ENCODE measurements at regions not wholly inside any gene's neighbourhood (a gene's known extent, or its start where the extent isn't known, plus 50 kb on each side); places are given as distances from the start of the nearest gene placed in this dataset.

DNA sequence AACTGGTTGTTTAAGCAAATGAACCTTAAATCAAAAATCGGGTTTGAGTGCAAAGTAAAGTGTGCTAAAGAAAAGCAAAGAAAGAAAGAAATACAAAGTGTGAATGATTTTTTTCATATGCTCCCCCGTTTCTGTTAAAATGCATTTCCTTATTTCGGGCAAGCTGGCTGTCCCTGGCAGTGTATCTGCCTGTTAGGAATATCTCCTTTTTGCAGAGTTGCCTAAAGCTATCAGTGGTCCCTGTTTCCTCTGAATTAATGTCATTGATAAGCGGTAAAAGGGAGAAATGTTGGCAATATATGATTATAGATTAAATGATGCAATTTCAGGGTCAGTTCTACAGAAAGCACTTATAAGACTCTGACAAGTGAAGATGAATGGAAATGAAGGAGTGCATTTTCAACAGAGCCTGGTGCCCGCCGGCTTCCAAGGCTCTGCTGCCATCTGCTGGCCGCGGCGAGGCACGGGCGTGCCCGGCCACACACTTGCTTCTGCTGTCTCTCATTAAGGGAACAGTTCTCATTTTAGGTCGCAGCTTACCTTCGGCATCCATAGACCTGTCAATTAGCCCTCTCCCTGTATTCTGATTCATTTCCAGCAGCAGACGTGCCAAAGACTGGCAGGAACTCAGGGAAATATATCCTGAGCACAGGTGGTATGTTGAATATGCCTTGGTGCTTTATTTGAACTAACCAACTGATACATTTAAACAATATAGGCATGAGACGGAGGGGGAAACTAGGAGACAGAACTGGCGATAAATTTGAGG, 381.9 kb downstream of the C6orf118 start:
- TF ChIP-seq, protein P1, sequence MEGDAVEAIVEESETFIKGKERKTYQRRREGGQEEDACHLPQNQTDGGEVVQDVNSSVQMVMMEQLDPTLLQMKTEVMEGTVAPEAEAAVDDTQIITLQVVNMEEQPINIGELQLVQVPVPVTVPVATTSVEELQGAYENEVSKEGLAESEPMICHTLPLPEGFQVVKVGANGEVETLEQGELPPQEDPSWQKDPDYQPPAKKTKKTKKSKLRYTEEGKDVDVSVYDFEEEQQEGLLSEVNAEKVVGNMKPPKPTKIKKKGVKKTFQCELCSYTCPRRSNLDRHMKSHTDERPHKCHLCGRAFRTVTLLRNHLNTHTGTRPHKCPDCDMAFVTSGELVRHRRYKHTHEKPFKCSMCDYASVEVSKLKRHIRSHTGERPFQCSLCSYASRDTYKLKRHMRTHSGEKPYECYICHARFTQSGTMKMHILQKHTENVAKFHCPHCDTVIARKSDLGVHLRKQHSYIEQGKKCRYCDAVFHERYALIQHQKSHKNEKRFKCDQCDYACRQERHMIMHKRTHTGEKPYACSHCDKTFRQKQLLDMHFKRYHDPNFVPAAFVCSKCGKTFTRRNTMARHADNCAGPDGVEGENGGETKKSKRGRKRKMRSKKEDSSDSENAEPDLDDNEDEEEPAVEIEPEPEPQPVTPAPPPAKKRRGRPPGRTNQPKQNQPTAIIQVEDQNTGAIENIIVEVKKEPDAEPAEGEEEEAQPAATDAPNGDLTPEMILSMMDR (IDR thresholded peaks at IDR 0.05; ENCODE audit: poor library complexity), result peak; percentile 98
- no peak for TF ChIP-seq EZH2 (IDR thresholded peaks at IDR 0.05; ENCODE audit: borderline replicate concordance)
- TF ChIP-seq EZH2phosphoT487 (IDR thresholded peaks at IDR 0.05; ENCODE audit: low read depth, severe bottlenecking, unreplicated experiment), result no peak
